Inferior parietal cortex (tissue), 1 donor: ENCODE measurements at regions not wholly inside any gene's neighbourhood (a gene's known extent, or its start where the extent isn't known, plus 50 kb on each side); places are given as distances from the start of the nearest gene placed in this dataset.

Experiments used
- DNase-seq: peaks from one replicate; pipeline ENCODE4 v3.0.0-alpha.2; 2016; ENCODE audit errors: extremely low spot score

DNA sequence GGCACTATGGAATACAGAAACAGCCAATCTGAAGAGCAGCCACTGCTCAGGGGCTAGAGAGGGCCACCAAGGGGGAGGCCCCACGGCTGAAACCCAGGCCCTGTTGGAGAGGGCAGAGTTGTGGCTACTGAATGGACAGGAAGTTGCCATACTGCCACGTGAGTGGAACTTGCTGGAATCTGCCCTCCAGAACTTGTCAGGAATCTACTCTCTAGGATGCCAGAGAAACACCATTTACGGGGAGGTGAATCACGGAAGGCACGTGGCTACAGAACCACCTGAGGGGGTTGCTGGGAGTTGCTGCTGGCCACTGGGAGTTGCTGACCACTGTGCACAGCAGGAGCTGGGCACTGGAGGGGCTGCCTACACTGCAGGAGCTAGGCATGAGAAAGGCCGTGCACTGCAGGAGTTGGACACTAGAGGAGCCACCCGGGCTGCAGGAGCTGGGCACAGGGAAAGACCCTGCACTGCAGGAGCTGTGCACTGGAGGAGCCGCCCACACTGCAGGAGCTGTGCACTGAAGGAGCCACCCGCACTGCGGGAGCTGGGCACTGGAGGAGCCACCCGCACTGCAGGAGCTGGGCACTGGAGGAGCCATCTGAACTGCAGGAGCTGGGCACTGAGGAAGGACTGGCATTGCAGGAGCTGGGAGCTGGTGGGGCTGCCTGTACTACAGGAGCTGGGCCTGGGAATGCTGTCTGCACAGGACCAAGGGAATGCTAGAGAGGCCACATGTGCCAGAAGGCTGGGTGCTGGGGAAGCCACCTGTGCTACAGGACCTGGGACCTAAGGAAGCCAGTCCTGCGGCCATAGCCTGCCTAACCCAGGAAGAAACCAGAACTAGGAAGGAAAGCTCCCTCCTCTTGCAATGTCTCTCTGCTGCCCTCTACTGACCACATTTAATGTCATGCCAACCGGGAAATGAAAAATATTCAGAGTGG is 343.4 kb downstream of the MATN1 start:
- DNase-seq = peak; percentile 92

DNA sequence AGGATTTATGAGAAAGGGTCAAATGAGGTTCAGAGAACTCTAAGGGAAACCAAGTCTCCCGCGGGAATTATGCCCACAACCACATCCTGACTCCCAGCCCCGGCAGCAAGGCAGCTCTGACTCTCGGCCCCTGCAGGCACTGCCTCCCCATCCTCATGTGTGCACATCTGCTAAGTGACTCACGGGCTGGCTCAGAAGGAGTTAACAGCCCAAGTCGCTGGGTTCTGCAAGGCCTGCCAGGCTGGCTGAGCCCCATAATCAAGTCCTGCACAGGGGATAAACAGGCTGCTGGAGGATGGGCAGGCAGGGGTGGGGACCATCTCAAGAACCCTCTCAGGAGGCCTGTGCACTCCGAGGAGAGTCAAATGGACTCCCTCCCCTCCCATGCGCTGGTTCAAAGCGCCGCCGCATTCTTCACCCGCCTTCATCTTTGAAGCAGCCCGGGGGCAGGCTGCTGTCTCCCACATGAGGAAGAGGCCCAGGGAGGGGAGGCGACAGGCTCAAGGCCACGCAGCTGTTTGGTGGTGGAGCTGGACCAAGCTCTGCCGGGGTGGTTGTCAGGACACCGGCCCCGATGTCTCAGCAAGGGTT is 344.3 kb downstream of the MATN1 start:
- DNase-seq = no peak

GRCh38 chr1:30378003-30378596 is 345.3 kb downstream of the MATN1 start:
- DNase-seq = no peak

DNA sequence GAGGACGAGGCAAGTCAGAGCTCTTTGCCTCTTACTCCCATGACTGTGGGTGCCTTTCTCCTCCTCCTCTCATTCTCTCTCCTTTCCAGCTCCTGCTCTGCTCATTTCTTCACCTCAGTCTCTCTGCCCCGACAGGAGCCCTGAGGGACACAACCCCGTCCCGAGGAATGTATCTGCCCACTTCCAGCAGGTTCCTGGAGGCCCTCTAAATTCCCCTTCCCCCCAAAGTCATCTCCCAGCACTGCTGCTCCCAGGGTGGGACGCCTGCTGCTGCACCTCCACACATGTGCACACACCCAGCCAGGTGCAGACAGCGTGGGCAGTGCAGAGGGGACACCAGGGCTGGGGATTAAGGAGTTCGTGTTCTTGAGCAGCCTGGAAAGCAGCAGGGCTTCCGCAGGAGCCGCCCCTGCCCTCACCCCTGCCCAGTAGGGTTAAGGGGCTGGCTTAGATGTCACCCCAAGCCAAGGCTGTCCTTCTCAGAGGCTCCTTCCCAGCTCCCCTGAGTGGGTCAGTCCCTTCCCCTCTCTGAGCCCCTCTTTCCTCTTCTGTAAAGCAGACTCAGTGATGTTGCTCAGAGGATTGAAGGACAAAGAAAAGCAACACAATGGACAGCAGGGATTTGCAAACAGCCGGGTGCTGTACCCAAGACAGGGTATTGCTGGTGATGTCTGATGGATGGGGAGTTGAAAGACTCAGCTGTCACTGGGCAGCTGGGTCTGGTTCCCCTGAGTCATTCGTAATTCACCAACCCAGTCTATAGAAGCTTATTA is 346.0 kb downstream of the MATN1 start:
- no peak for DNase-seq

DNA sequence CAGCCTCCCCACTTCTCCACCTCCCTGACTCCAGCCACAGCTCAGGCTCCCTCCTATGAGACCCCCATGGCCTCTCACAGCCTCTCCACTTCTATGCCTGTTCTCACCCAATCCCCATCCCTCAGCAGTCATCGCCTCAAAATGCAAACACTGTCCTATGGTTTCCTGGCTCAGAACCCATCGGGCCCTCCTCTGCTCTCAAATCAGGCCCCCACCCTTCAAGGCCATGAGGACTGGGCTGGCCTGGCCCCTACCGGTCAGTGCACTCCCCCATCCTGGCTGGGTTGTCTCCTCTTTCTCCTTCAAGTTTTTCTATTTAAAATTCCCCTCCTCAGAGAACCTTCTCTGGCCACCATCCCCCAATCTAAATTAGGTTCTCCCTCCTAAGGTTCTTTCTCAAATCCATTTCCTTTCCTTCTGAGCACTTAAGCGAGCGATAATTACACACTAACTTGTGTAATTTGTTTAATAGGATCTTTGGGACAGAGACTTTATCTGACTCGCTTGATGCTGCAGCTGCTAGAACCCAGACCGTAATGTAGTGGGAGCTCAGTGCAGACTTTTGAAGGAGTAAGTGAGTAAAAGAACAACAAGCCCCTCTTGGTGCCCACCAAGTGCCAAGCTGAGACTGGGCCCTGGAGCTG is 347.2 kb downstream of the MATN1 start:
- no peak for DNase-seq

- DNase-seq = no peak
Observed at GRCh38 chr1:30375156-30375555, 348.2 kb downstream of the MATN1 start.

- no peak for DNase-seq
Observed at GRCh38 chr1:30374400-30375070, 348.9 kb downstream of the MATN1 start.

DNA sequence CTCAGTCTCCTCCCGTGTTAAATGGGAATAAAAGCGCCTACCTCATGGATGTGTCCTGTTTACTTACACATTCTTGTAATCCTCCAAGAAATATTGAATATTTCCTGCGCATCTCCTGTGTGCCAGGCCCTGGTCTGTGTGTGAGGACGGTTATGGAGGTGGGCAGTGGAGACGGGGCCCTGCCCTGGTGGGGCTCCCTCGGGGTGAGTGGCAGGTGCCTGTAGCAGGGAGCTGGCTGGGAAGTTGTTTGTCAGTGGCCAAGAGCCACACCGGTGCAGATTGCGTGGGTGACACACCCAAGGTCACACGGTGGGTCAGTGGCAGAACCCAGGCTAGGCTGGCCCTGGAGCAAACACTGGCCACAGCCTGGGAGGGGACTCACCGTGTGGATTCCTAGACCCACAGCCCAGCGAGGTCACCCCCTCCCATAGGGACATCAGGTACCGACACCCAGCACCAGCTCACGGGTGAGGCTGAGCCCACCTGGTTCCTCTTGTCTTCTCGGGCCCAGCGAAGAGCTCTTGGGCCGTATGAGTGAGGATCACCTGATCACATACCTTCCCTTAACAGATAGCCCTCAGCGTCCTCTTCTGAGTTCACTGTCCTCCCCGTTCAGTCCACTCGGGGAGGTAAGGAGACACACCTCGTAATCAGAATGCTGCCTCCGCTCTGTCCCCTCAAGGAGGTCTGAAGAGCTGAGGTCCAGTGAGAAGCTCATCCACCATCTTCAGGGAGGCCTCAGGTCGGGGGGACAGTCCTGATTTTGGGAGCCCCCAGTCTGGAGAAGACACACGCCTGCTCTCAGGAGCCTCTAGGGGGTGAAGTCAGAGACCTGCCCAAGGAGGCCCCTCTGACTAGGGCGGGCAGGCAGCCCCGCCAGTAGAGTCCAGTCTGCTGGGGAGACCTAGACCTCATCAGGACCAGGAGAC is 349.6 kb downstream of the MATN1 start:
- DNase-seq = no peak

DNA sequence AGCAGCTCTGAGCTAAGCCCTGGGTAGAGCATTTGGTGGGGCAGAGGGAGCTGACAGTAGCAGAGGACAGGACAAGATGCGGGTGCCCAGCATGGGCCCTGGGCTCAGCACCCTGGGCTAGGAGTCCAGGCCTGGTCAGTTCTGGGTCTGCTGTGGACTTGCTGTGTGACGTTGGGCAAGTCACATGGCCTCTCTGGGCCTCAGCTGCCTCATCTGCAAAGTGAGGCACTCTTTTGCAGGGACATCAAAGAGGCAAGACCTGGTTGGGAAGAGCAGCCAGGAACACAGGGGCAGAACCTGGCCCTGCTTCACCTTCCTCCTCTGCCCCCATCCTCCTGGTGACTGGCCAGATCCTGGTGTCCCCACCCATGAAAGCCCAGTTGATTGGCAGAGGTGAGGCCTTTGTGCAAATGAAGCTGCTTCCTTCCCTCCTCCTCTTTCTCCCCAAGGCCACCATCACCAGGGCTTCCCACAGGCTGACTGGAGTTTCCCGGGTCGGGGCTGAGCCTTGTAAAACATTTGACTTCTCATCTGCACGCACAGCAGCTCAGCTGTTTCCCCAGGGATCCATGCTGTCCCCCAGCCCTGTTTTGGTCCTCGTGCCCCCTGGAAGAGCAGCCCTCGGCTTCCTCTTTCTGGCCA is 350.5 kb downstream of the MATN1 start:
- DNase-seq = no peak

DNA sequence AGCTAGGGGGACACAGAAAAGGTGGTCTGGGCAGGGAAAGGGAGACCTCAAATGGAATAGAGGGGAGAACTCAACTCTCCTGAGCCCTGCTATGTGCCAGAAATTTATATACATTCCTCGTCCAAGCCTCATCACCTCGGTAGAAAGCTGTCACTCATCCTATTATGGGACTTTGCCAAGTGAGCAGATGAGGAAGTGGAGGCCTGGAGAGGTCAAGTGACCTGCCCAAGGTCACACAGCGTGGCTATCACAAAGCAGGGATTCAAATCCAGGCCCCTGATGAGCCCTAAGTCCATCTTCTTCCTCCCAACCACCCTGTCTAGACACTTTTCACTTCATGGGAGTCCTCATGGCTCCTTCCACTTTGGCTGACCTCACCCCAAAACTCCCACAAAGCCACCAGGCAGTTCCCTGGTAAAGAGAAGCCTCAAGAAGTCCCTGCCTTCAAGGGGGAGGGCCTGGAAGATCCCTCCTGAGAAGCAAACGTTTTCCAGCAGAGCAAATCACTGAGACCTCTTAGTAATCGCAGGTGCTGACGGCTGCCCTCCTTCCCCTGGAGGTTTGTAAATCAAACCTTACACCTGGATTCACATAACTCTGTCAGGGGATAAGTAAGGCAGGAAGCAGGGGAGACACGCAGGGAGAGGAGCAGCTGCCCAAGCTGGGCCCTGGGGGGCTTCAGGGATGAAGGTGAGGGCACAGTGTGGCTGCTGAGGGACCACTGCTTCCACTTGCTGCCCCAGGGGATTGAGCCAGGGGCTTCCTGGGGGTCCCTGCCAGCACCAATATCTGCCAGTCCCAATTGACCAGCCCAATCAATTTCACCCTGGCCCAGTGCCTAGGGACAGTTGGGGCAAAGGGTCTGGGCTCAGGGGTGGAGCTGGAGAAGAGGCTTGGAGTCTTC is 351.2 kb downstream of the MATN1 start:
- no peak for DNase-seq

DNA sequence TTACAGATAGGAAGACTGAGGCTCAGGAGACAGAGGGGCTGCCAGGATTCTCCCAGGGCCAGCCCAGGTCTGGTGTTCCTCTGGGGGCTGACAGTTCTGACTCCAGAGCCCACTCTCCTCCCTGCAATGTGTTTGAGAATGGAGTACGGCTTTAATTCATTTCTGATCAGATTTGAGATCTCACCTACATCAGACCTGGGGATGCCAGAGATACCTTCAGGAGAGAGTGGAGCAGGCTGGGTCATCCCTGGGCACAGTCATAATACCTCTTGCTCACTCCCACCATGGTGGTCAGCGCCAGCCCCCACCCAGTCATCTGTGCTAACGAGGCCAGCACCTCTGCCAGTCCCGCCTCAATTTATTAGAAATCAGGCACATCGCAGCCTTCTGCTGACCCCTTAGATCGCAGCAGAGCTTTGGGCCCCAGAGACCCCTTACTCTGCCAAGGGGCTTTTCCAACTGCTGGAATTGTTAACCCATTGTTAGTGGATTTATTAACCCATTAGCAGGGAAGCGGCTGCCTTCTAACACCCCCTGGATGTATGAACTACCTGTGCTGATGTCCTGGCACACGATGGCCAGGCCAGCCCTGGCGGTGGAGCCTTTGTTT is 352.1 kb downstream of the MATN1 start:
- no peak for DNase-seq

- no peak for DNase-seq
Observed at GRCh38 chr1:30368651-30369240, 354.6 kb downstream of the MATN1 start.

- no peak for DNase-seq
Observed at GRCh38 chr1:30366911-30367310, 356.5 kb downstream of the MATN1 start.

DNA sequence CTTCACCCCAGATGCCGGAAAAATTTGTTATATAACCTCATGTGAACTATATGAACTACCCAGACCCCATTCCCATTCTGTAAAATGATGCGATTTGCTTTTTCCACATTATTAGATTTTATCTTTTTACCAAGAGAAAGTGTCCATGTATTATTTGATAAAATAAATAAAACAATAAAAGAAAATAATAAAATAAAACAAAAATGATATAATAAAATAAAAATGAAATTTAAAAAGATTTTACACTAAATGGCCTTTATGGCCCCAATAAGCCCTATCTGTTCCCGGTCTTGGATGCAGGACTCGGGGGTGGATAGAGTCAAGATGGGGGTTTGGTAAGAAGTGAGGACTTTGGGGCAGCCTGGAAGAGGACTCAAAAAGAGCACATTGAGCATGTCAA is 357.2 kb downstream of the MATN1 start:
- DNase-seq = no peak

- DNase-seq = no peak
Observed at GRCh38 chr1:30365596-30365995, 357.8 kb downstream of the MATN1 start.

DNA sequence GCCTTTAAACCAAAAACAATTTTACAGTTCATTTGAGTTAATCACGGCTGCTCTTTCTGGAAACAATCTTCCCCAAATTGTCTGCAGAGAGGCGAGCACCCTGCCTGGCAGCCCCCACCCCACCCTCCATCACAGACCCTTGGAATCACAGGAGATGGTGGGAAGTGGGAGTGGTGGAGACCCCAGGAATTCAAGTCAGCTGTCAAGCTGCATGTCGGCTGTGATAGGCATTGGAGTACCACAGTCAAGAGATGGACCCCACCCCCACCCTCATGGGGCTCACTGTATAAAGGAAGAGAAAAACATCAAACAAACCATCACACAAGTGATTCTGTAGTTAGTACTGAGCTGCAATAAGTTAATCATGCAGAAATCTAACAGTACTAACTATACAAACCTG is 360.4 kb downstream of the MATN1 start:
- DNase-seq = no peak

DNA sequence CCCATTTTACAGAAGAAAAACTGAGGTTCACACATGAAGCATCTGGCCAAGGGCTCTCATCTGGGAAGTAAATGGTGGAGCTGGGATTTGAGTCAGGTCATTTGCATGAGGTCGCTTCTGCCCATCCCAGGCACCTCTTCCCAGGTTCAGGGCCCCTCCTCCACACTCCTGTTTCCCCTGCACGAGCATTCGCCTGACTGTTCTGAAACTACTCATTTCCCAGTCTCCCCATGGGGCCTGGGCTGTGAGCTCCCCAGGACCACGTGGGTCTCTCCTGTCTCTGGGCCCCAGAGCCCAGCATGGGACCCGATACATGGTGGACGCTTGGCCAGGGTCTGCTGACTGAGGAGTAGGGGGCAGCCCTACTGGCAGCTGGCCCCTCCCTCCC is 360.8 kb downstream of the MATN1 start:
- no peak for DNase-seq
